NCI-H524 treated with DMSO at 0.1 percent for 48 hours (cell line): ENCODE measurements at regions not wholly inside any gene's neighbourhood (a gene's known extent, or its start where the extent isn't known, plus 50 kb on each side); places are given as distances from the start of the nearest gene placed in this dataset.

Experiments
- DNase-seq: peaks from one replicate; lab custom pipeline; 2025; lab: John Stamatoyannopoulos, UW

DNA sequence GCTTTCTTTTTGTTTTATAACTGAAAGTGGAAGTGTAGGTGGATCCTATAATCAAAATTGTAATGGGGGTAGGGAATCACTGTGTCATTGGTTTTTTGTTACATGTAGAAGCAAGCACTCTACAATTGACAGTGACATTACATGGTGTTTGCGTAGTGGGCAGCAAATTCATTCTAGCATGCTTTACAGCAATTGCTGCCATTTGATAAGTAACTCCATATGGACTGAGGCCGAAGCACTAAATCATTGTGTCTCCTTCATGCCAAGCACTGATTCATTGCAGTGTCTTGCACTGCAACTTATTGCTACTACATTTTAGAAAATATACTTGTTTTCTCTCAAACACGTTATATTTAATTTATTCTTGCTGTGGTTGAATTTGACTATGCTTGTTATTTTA lies 933.9 kb downstream of the NSUN3 start:
- DNase-seq, result no peak

DNA sequence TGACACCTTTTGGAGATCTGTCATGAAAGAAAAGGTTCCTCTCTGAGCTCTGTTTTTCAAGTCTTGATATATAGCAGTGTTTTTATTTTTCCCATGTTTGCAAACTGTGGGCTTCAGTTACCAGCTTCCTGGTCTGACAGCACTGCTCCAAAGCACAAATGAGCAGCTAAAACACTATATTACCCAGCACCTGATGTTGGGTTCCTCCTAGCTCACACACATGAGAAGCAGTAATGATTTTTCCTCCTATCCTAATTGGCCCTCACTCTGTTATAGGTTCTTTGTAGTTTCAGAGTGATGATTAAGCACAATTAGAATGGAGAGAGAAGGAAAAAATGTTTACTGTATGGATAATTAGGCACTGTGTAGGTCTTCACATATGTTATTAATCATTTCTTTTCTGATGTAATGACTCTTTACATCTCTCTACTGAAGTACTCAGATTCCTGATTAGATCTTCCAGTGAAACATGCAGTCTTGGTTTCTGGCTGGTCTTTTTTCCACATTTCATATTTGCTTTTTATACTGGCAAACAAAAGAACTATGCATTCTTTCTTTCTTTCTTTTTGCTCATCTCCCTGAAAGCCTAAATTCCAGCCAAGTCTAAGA lies 939.7 kb downstream of the NSUN3 start:
- DNase-seq, result no peak

DNA sequence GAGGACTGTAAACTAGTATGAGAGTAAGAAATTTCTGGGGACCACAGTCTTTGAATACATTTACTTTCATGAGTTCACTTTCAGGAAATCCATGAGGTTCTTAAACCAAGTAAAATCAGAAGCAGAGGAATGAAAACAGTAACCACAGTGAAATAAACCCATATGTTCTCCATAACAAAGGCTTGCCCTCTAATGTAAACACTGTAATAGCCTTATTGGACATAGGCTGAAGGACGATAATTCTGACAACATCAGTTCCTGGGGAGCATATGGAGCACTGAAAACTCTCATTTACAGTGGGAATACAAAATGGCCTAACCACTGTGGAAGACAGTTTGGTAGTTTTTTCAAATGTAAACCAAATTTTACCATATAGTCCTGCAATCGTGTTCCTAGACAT lies 965.8 kb downstream of the NSUN3 start:
- no peak for DNase-seq

DNA sequence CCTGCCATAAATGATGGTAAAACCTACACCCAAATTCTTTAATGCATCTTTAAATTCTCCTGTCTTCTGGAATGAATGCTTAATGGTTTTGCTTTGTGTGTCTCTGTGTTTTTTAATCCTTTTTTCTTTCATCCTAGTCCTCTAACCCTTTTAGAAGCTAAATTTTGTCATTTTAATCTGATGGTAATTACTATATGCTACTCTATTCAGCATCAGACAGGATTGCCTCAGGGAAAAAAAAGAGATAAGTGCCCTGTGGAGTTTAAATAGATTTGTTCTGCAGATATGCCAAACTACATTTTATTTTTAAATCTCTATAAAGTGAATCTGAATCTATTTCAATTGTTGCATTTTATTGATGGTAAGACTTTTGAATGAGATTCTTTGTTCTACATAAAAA lies 966.8 kb downstream of the NSUN3 start:
- DNase-seq, result no peak

DNA sequence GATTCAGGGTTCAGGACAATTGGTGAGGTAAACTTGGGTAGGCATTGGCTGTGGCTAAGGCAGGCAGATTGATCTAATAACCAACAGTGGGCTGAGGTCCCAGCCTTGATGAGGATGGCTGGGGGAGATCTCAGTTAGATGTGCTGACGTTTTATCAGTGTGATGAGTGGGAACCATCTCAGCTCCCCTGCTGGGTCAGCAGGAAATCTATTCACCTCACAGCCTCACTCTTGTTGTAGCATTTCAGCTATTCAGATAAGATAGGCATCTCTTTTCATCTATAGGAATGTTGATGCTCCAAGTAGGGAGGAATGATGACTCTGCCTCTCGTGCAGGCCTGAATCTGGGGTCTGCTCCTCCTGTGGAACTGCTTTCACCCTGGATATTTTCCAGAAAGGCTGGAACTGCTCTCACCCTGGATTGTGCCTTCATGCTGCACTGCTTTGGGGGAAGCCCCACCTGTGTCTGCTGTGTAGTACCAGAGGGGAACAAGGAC lies 973.7 kb downstream of the NSUN3 start:
- no peak for DNase-seq

DNA sequence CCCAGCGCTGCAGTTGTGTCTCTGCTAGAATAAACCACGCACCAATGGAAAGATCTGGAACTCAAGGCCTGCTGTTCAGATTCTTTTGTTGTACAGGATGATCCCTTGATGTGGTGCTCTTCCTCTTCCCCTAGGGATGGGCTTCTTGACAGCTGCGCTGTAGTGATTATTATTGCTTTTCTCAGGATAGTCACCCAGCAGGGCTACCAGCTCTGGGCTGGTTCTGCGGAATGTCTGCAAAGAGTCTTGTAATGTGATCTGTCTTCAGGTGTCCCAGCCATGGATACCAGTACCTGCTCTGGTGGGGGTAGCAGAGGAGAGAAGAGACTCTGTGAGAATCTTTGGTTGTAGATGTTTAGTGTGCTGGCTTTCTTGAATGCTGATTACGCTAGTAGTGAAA lies 974.2 kb downstream of the NSUN3 start:
- no peak for DNase-seq

DNA sequence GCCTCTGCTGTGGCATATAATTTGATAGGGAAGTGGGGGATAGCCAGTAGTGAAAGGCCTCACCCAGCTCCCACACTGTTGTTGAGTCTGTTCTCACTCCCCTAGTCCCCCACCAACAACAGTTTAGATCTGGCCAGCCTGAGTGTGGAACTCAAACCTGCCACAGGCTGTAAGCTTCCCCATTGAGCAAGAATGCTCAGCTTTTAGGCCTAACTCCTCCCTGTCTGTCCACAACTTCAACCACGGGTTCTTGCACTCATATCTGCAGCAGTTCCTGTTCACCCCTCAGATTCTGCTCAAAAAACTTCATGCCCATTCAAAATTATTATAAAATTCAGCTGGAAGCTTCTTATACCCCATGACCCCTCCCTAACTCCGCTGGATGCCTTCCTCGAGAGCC lies 975.1 kb downstream of the NSUN3 start:
- no peak for DNase-seq

DNA sequence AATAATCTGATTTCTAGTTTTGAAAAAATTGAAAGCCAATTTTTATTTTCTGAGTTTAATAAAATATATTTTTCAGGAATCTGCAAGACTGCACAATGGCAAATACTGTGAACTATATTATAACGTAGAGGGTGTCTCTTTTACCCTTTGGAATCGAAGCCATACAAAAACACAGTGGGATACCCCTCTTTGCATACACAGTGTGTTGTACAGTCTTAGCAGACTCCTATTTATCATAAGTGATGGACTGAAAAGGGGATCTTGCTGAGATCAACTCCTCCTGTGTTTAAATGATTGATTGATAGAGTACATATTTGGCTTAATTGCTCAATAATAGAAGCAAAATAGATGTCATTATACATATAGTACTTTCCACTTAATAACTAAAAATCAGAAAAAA lies 981.2 kb downstream of the NSUN3 start:
- no peak for DNase-seq

DNA sequence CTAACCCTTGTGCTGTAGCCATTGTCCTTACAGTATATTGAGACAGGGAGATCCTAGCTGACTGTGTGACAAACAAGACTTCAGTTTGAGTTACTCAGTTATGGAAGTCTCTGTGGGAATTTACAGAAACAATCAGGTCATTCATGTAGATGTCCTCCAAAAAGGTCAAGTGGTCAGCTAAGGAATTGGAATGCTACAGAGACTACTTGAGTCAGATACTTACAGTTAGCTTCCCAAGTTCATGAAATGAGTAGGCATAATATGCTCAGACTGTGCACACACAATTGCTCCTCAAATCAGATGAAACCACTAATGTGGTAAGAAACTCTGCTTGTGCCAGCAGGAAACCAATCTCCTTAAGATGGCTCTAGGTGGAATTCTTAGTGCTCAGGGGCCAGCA lies 985.7 kb downstream of the NSUN3 start:
- DNase-seq, result no peak

DNA sequence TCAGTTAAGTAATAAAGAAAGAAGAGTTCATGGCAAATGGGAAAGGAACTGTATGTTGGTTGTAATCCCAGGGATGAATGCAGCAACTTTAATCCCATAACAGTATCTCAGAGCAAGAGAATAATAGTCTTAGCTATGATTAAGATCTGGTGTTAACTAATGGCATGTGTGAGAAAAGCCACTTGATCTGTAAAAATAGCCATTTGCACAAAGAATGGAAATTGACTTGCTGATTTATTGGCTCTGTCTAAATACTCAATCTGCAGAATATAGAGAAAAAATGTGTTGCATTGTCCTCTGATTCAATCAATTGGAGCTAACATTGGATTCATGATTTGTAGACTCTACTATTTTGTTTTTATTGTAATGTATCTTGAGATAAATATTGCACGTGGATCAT lies 987.0 kb downstream of the NSUN3 start:
- DNase-seq, result no peak

DNA sequence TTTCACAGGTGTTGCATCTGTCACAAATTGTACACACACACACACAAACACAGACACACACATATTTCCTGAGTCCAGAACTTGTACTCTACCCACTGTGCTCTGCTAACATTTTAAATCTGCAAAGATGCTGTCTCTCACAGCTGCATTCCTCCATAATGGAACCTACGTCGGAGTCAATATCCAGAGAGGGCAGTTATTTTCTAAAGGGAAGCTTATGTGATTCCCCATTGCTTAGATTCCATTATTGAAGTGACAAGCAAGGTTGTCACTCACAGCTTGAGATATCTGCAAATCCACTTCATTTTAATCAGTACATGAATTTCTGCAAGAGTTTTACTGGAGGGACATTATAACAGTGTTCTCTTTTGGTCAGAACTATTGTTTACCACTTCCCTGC lies 992.4 kb downstream of the NSUN3 start:
- no peak for DNase-seq

DNA sequence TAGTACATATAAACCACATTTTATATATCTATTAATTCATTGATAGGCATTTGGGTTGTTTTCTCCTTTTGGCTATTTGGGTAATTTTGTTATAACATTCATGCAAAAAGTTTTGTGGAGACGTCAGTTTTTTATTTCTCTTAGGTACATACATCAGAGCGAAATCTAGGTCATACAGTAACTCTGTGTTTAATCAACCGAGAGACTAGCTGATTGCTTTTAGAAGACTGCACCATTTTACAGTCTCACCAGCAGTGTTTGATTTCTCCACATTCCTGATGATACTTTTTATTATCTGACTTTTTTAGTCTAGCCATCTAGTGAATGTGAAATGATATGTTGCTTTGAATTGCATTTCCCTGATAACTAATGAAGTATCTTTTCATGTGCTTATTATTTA lies 1019.3 kb downstream of the NSUN3 start:
- no peak for DNase-seq

DNA sequence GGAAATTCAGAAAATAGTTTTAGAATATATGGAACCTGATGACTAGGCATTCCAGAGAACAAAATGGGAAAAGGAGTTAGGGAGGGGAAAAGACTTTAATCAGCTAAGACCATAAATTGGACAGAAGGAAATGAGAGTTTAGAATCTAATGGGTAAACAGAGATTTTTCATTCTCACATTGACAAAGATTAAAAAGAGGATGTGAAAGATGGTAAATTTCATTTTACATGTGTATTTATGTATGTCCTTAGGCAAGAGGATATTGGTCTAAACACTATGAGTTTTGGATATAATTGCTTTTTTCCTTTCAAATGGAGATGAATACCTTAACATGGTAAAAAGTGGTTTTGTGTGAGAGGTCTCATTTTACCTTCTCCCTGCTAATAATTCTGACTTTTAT lies 1021.9 kb downstream of the NSUN3 start:
- no peak for DNase-seq

DNA sequence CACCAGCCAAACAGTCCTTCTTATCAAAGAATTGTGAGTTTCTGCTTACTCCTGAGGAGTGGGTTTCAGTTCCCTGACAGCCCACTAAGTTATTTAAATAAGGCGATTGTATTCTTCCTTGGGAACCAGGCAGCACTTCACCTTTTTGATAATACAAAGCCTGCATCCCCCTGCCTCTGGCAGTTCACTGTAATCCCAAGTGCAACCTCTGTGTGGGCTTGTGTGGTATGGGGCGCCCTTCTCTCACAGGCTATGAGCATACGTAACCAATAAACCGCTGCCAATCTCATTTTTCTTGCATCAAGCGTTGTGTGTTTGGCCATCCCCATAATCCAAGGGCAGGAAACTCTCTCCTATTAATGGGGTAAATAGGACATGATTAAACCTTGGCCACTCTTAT lies 1025.6 kb downstream of the NSUN3 start:
- no peak for DNase-seq

DNA sequence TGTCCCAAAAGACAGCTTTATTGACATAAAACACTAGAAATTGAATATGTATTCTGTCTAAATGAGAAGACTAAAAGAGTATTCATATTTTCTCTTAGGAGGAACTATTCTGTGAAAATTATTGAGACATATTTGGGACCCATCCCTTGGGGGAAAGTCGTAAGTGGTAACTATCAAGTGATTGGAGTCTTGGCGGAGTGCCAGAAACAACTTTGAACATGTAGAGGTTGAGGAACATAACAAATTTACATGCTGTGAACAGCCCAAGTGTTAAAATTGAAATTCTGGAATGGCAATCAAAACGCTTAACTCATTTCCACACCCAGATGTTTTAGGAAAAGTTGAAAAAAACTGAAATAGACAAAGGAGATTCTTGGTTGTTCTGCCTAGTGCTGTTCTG lies 1034.6 kb downstream of the NSUN3 start:
- no peak for DNase-seq

DNA sequence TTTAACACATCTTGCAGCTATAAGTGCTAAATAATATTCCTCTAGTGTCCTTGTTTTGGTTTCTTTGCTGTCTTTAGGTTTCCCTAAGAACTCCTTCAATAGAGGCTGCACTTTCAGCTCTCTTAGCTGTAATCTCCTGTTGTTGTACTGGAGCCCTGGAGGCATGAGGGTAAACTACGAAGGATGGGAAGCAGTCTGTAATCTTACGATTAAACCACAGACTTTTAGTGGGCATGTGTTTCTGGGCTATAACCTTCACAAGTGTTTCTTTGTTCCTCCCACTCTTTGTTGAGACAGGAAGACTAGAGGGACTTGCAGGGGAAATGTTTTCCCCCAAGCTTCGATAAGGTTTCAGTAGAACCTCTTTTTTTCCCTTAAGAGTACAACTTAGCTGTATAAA lies 1058.1 kb downstream of the NSUN3 start:
- no peak for DNase-seq

DNA sequence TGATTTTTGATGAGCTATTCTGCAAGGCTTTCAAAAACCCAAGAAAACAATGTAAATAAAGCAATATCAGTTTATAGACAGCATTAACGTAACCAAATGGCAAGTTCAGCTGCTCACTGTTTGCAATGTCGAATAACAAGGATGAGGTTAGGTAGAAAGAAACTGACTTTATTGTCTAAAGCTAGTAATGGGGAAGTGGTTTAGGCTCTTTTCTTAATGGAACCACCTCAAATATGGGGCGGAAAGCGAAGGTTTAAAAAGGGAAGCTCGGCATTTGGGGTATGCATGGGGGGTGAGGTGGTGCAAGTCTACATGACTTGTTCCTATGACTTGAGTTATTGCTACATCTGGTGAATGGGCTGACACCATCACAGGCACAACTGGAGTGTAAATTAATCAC lies 1060.2 kb downstream of the NSUN3 start:
- DNase-seq, result no peak

DNA sequence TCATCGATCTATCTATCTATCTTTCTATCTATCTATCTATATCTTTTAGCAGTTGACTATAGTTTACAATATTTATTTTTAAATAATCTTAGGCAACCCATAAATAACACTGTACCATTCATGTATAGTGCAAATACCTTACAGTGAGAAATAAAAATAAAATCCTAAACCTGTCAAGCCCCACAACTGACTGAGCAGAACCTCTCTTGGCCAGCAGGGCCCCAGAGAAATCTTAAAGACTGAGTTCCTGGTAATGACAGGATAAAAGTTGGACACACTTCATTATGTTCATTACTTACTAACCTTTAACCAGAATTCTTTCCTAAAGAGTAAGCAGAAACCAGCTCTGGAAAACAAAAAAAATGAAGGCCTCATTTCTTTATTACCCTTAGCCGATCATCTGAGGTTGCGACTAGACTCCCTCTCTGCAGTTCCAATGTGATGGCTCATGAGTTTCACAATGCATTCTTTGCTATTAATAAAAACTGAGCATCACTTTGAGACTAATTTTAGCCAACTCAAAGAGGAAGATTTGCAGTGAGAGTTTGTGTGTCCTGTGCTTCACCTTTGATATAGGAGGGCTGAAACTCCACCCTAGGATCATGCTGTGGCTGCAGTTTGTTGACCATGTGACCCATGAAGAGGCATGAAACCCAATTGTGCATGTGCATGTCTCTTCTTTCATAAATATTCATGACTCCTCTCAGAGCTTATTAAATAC lies 1072.0 kb downstream of the NSUN3 start:
- no peak for DNase-seq

DNA sequence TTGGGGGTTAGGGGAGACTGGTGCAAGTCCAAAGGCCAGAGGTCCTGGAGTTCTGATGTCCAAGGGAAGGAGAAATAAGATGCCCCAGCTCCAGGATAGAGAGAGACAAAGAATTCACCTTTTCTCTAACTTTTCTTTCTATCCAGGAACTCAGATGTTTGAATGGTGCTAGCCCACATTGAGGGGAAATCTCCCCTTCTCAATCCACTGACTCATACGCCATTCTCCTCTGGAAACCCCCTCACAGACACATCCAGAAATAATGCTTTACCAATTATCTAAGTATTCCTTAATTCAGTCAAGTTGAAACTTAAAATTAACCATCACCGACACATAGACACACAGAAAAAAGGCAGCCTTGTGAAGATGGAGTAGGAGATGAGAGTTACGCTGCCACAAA lies 1085.2 kb downstream of the NSUN3 start:
- DNase-seq, result no peak

DNA sequence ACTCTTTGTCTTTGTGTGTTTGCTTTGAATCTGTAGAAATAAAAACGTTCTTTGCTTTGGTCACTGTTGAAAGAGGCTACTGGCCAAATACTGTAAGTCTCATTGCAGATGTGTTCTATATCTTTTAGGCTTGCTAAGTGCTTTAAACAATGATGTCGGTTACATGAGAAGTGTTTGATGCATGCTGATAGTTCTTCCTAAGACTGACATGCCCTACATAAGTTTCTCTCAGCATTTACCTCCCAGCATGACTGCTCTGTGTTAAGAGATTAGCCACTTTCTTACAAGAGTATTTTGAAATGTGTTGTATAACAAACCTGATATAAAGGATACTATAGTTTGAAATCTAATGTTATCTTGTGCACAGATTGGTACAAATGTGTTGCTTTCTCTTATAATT lies 1088.7 kb downstream of the NSUN3 start:
- DNase-seq, result no peak

DNA sequence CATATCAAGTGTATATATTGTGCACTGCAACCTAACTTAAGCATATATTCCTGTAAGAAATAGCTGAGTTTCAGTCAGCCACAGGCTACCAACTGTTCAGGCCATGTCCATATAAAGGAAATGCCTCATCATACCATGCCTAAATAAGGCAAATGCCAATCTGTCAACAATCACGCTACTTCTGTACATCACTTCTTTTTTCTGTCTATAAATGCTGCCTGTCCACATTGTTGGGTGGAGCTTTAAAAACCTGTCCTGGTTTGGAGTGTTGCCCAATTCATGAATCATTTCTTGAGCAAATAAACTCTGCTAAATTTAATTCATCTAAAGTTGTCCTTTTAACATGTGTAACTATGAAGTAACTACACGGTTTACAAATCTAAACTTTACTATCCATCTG lies 1091.9 kb downstream of the NSUN3 start:
- DNase-seq, result no peak

DNA sequence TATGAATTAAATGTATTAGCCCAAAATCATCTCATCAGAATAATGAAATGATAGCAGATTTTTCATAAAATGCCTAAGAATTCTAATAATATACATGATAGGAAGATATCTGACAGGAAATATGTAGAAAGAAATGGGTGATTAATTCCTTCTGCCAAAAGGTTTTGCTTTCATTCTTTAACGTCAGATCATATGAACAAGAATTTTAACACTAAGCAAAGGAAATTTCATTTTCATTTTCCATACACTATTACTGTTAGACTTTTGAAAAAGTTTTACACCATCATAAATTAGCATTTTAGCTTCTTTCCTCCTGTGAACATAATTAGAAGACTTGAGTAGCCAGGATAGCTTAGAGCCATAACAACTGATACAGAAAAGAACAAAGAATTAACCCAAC lies 1099.9 kb downstream of the NSUN3 start:
- DNase-seq, result no peak

DNA sequence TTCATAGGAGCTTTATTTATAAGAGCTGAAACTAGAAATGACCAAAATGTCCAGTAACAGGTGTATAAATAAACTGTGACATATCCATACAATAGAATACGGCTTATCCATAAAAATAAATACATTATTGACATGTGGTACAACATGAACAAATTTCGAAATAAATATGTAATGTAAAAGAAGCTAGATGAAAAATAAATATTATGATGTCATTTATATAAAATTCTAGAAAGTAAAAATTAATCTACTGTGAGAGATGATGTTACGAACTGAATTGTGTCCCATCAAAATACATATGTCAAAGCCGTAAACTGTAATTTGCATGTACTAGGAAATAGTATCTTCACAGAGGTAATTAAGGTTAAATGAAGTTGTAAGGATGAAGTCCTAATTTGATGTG lies 1104.9 kb downstream of the NSUN3 start:
- no peak for DNase-seq

DNA sequence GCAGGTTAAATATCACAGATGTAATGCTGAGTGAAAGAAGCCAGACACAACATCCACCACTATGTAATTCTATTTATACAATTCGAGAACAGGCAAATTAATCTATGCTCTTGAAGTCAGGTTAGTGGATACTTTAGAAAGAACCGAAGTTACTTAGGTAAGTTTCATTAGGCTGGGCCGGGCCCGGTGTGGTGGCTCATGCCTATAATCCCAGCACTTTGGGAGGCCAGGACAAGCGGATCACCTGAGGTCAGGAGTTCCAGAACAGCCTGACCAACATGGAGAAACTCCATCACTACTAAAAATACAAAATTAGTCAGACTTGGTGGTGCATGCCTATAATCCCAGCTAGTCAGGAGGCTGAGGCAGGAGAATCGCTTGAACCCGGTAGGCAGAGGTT lies 1105.7 kb downstream of the NSUN3 start:
- no peak for DNase-seq
